ENCODE measurements at regions not wholly inside any gene's neighbourhood (a gene's known extent, or its start where the extent isn't known, plus 50 kb on each side); places are given as distances from the start of the nearest gene placed in this dataset.

GRCh38 chr2:236503100-236503499 lies 66.5 kb upstream of the ACKR3 start:
- TF ChIP-seq, protein P1, sequence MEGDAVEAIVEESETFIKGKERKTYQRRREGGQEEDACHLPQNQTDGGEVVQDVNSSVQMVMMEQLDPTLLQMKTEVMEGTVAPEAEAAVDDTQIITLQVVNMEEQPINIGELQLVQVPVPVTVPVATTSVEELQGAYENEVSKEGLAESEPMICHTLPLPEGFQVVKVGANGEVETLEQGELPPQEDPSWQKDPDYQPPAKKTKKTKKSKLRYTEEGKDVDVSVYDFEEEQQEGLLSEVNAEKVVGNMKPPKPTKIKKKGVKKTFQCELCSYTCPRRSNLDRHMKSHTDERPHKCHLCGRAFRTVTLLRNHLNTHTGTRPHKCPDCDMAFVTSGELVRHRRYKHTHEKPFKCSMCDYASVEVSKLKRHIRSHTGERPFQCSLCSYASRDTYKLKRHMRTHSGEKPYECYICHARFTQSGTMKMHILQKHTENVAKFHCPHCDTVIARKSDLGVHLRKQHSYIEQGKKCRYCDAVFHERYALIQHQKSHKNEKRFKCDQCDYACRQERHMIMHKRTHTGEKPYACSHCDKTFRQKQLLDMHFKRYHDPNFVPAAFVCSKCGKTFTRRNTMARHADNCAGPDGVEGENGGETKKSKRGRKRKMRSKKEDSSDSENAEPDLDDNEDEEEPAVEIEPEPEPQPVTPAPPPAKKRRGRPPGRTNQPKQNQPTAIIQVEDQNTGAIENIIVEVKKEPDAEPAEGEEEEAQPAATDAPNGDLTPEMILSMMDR (IDR thresholded peaks at IDR 0.05): peak in 2 of 12 donors; percentile 12 to 29
- TF ChIP-seq POLR2A (IDR thresholded peaks at IDR 0.05): no peak
